ENCODE measurements at regions not wholly inside any gene's neighbourhood (a gene's known extent, or its start where the extent isn't known, plus 50 kb on each side); places are given as distances from the start of the nearest gene placed in this dataset.

DNA sequence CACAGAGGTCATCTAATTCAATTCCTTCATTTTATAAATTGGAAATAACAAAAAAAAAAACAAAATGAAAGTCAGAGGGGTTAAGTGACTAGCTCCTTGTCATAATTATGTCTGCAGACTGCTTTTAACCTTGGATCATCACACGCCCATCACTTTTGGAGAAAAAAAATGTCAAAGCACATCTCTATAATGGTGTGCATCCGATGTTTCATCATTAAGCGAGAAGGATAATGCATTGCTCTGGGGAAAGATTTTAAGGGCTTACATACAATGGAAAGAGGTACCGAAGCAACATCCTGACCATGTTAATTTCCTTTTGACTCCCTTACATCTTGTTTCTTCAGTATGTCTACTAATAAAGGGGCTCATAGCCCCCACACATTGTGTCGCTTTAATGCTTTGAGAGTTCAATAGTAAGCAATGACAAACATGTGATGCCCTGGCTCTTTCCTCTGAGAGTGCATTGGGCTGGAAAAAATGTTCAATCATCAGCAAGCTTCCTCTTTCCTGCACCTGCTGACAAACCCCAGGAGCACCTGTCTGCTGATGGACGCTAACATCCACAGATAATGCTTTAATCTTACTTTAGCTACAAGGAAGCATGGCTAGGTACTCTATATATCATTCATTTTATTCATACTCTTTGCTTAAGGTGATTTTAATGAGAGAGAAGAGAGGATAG lies 242.2 kb downstream of the SMARCA2 start:
- ChIA-PET CTCF (interaction anchor here (0.5 kb wide), 1 partner anchor 11 kb away, joined by 3 read pairs; no protein-coding TSS in a partner anchor), POLR2A (no interaction called here)
- TF ChIP-seq, protein P1, sequence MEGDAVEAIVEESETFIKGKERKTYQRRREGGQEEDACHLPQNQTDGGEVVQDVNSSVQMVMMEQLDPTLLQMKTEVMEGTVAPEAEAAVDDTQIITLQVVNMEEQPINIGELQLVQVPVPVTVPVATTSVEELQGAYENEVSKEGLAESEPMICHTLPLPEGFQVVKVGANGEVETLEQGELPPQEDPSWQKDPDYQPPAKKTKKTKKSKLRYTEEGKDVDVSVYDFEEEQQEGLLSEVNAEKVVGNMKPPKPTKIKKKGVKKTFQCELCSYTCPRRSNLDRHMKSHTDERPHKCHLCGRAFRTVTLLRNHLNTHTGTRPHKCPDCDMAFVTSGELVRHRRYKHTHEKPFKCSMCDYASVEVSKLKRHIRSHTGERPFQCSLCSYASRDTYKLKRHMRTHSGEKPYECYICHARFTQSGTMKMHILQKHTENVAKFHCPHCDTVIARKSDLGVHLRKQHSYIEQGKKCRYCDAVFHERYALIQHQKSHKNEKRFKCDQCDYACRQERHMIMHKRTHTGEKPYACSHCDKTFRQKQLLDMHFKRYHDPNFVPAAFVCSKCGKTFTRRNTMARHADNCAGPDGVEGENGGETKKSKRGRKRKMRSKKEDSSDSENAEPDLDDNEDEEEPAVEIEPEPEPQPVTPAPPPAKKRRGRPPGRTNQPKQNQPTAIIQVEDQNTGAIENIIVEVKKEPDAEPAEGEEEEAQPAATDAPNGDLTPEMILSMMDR (IDR thresholded peaks at IDR 0.05; ENCODE audit: insufficient read depth, low read depth, low read length) = no peak
- H3K4me3 ChIP-seq (ENCODE audit: low read depth, low read length) = no peak overlapping the region
- H3K36me3 ChIP-seq (ENCODE audit: control insufficient read depth, insufficient read depth, low read length) = no peaks in the 10 kb centered on the region
- DNase-seq (ENCODE audit: low read depth) = no peak
- H3K27me3 ChIP-seq (ENCODE audit: control insufficient read depth, insufficient read depth, low read length) = no peaks in the 10 kb centered on the region

DNA sequence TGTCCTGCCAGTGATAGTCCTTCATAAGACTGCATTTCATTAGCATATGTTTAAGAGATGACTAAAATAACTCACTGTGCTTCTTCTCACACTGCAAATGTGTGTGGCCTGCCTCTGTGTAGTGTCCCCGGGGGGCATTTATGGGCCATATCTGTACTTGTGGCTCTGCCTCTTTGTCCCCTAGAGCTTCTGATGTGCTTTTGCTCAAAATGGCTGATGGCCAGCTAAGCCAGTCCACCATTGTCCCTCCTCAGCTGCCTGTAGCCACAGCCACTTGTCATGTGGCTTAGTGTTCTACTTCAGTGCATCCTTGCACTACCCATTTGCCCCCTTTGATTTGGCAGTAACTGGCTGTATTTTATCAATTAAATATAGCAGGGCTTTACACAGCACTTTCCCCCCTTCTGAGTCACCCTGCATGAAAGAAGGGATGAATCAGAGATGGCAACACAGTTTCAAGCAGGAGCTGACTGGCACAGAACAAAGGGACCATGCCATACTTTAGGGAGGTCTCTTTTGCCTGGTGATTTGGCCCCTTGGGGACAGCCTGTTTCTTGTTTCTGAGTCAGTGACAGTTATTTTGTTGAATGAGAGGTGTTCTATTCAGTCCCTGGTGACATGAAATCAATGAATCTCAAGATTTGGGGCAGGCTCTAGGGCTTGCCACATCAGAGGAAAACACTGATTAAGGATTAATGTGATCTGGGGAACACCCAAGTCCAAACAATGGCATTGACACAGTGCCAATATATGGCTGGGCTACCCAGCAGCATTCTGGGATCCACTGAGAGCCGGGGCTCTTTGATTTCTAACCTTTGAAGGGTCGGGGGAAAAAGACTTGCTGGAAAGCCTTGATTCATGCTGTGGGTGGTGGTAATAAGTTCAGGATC lies 245.5 kb downstream of the SMARCA2 start:
- no peak for DNase-seq (ENCODE audit: low read depth)
- ChIA-PET CTCF (no interaction called here), POLR2A (no interaction called here)
- Histone ChIP-seq H3K27me3 (ENCODE audit: control insufficient read depth, insufficient read depth, low read length) (no peaks in the 10 kb centered on the region), H3K4me3 (ENCODE audit: low read depth, low read length) (no peak overlapping the region), H3K36me3 (ENCODE audit: control insufficient read depth, insufficient read depth, low read length) (no peaks in the 10 kb centered on the region)
- TF ChIP-seq, protein P1 (IDR thresholded peaks at IDR 0.05; ENCODE audit: insufficient read depth, low read depth, low read length) = no peak

DNA sequence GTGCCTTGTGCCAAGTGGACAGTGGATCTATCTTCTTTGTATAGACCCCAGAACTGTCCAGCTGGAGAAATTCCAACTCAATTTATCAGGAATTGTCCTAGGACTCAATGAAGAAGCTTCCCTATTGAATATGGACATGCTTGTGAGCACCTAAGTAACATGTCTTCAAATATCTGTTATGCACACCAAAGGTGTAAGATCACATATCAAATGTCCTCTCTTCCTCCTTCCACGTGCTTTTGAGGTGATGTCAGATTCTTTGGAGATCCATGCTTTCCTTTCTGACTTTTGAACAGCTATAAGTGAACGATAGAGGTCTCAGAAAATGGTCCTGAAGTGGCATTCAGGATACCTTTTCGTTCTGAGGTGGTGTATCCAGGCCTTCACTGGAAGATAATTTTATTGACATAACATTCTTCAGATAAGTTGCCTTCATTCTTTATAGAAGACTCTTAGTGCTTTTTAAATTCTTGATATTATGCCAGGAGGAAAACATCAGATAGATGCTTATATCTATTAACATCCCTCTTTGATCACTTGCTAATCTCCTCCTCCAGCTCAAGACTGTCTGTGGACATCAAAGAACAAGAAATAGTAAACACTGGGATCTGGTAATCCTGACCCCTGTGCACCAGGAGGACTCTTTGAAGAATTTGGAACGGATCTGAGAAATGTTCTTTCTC lies 246.4 kb downstream of the SMARCA2 start:
- CTCF ChIA-PET = no interaction called here

DNA sequence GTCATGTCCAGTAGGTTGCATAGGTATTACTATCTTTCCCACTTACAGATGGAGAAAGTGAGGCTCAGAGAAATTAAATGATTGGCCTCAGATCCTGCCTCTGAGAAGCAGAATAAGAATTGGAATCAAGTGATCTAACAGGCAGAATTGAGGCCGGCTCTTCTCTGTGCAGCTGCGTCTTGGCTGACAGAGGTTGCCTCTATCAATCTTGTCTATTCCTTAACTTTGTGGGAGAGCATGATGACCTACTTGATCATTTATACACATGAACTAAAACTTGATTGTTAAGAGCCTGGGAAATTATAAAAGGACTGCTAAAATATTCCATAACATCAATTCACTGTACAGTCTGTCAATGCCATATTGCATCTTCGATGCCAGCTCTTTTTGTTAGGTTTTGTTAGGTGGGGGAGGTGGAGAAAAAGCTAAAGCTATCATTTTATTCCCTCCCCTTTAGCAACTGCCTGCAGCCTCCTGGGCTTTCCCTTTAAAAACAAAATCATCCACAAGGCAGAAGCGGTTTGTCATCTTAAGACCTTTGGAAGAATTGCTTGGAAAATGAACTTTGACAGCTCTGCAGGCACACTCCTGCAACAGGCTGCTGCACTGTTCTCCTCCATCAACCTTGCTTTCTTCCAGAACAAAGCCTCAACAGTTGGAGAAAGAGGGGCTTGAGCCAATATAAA lies 247.4 kb downstream of the SMARCA2 start:
- Histone ChIP-seq H3K4me3 (ENCODE audit: low read depth, low read length) (no peak overlapping the region), H3K27me3 (ENCODE audit: control insufficient read depth, insufficient read depth, low read length) (peaks cover 1% of the 10 kb centered on the region; the same call in 1 of the 2 replicates), H3K36me3 (ENCODE audit: control insufficient read depth, insufficient read depth, low read length) (no peaks in the 10 kb centered on the region)
- ChIA-PET CTCF (interaction anchor here (1.2 kb wide), 1 partner anchor 10 kb away, joined by 3 read pairs; no protein-coding TSS in a partner anchor), POLR2A (no interaction called here)
- no peak for DNase-seq (ENCODE audit: low read depth)
- TF ChIP-seq, protein P1 (IDR thresholded peaks at IDR 0.05; ENCODE audit: insufficient read depth, low read depth, low read length) = no peak

More for the DNA sequence above, 246.4 kb downstream of the SMARCA2 start:
- POLR2A ChIA-PET = no interaction called here
- DNase-seq (ENCODE audit: low read depth) = no peak
- no peaks in the 10 kb centered on the region for H3K36me3 ChIP-seq (ENCODE audit: control insufficient read depth, insufficient read depth, low read length)
- no peak overlapping the region for H3K4me3 ChIP-seq (ENCODE audit: low read depth, low read length)
- peaks cover 1% of the 10 kb centered on the region; the same call in 1 of the 2 replicates for H3K27me3 ChIP-seq (ENCODE audit: control insufficient read depth, insufficient read depth, low read length)
- TF ChIP-seq, protein P1 (IDR thresholded peaks at IDR 0.05; ENCODE audit: insufficient read depth, low read depth, low read length) = no peak
